Activated naive CD8-positive, alpha-beta T cell treated with anti-CD3 and anti-CD28 coated beads, Interleukin-2, amount 50 U/mL, for 24 hours (primary cell): ENCODE measurements at regions not wholly inside any gene's neighbourhood (a gene's known extent, or its start where the extent isn't known, plus 50 kb on each side); places are given as distances from the start of the nearest gene placed in this dataset.

Experiments used
- ATAC-seq: fragments of 150-1000 bp; cut with Tn5 transposase; one replicate; pipeline ENCODE4 v1.10.0; 2021
- DNase-seq: peaks from one replicate; pipeline ENCODE4 v3.0.0; 2021
- H3K27ac Mint-ChIP-seq: one replicate; pipeline ENCODE4 v1.8.0; 2021; ENCODE audit warnings: mild to moderate bottlenecking, mixed read lengths
- H3K27me3 Mint-ChIP-seq: one replicate; pipeline ENCODE4 v1.8.0; 2021; ENCODE audit warnings: mixed read lengths
- H3K36me3 Mint-ChIP-seq: one replicate; pipeline ENCODE4 v1.8.0; 2021; ENCODE audit warnings: low read depth, mixed read lengths
- H3K4me1 Mint-ChIP-seq: one replicate; pipeline ENCODE4 v1.8.0; 2021; ENCODE audit warnings: mixed read lengths
- H3K4me3 Mint-ChIP-seq: one replicate; pipeline ENCODE4 v1.8.0; 2021; ENCODE audit warnings: mild to moderate bottlenecking, moderate library complexity, mixed read lengths
- H3K9me3 Mint-ChIP-seq: one replicate; pipeline ENCODE4 v1.8.0; 2021; ENCODE audit warnings: mixed read lengths

GRCh38 chr3:16089521-16089920, 85.0 kb upstream of the GALNT15 start:
- ATAC-seq (no peak), DNase-seq (no peak)
- Mint-ChIP-seq H3K36me3 (no peaks in the 10 kb centered on the region), H3K27me3 (peaks cover 2% of the 10 kb centered on the region), H3K9me3 (no peaks in the 10 kb centered on the region), H3K27ac (no peak overlapping the region), H3K4me3 (no peak overlapping the region), H3K4me1 (no peaks in the 10 kb centered on the region)

- H3K4me3 Mint-ChIP-seq = no peak overlapping the region
- no peaks in the 10 kb centered on the region for H3K9me3 Mint-ChIP-seq
- H3K36me3 Mint-ChIP-seq = no peaks in the 10 kb centered on the region
- H3K4me1 Mint-ChIP-seq = no peaks in the 10 kb centered on the region
- H3K27me3 Mint-ChIP-seq = peaks cover 2% of the 10 kb centered on the region
- ATAC-seq (no peak), DNase-seq (no peak)
- no peak overlapping the region for H3K27ac Mint-ChIP-seq
Measured at GRCh38 chr3:16090024-16090423, 84.5 kb upstream of the GALNT15 start.

- Mint-ChIP-seq H3K27ac (no peak overlapping the region), H3K4me3 (no peak overlapping the region), H3K9me3 (no peaks in the 10 kb centered on the region), H3K4me1 (no peaks in the 10 kb centered on the region), H3K27me3 (peaks cover 6% of the 10 kb centered on the region), H3K36me3 (no peaks in the 10 kb centered on the region)
- DNase-seq (no peak), ATAC-seq (no peak)
Measured at GRCh38 chr3:16090706-16091105, 83.8 kb upstream of the GALNT15 start.

GRCh38 chr3:16092923-16093322, 81.6 kb upstream of the GALNT15 start:
- Mint-ChIP-seq H3K27me3 (peaks cover 6% of the 10 kb centered on the region), H3K4me1 (no peaks in the 10 kb centered on the region), H3K4me3 (no peak overlapping the region), H3K36me3 (no peaks in the 10 kb centered on the region), H3K9me3 (no peaks in the 10 kb centered on the region), H3K27ac (no peak overlapping the region)
- DNase-seq = no peak
- no peak for ATAC-seq

GRCh38 chr3:16101295-16102186, 72.9 kb upstream of the GALNT15 start:
- ATAC-seq = no peak
- H3K4me1 Mint-ChIP-seq = peaks cover 6% of the 10 kb centered on the region
- H3K27me3 Mint-ChIP-seq = peaks cover 3% of the 10 kb centered on the region
- no peak overlapping the region for H3K27ac Mint-ChIP-seq
- DNase-seq = no peak
- H3K9me3 Mint-ChIP-seq = peaks cover 5% of the 10 kb centered on the region
- peaks cover 1% of the 10 kb centered on the region for H3K36me3 Mint-ChIP-seq
- H3K4me3 Mint-ChIP-seq = no peak overlapping the region

GRCh38 chr3:16102187-16102561, 72.3 kb upstream of the GALNT15 start:
- no peak overlapping the region for H3K4me3 Mint-ChIP-seq
- peaks cover 6% of the 10 kb centered on the region for H3K4me1 Mint-ChIP-seq
- ATAC-seq = no peak
- no peak for DNase-seq
- H3K9me3 Mint-ChIP-seq = peaks cover 5% of the 10 kb centered on the region
- H3K36me3 Mint-ChIP-seq = peaks cover 1% of the 10 kb centered on the region
- H3K27ac Mint-ChIP-seq = no peak overlapping the region
- H3K27me3 Mint-ChIP-seq = peaks cover 3% of the 10 kb centered on the region

- DNase-seq = no peak
- Mint-ChIP-seq H3K4me1 (peaks cover 6% of the 10 kb centered on the region), H3K4me3 (no peak overlapping the region), H3K9me3 (peaks cover 5% of the 10 kb centered on the region), H3K27me3 (peaks cover 3% of the 10 kb centered on the region), H3K36me3 (peaks cover 1% of the 10 kb centered on the region), H3K27ac (no peak overlapping the region)
- ATAC-seq = no peak
Measured at GRCh38 chr3:16102905-16103364, 71.5 kb upstream of the GALNT15 start.

GRCh38 chr3:16103472-16103871, 71.0 kb upstream of the GALNT15 start:
- Mint-ChIP-seq H3K27ac (no peak overlapping the region), H3K4me1 (peaks cover 6% of the 10 kb centered on the region), H3K36me3 (peaks cover 1% of the 10 kb centered on the region), H3K4me3 (no peak overlapping the region), H3K9me3 (peaks cover 5% of the 10 kb centered on the region), H3K27me3 (peaks cover 3% of the 10 kb centered on the region)
- DNase-seq = no peak
- ATAC-seq = no peak

- H3K4me3 Mint-ChIP-seq = no peak overlapping the region
- H3K9me3 Mint-ChIP-seq = peaks cover 5% of the 10 kb centered on the region
- peaks cover 6% of the 10 kb centered on the region for H3K4me1 Mint-ChIP-seq
- H3K27me3 Mint-ChIP-seq = peaks cover 3% of the 10 kb centered on the region
- H3K36me3 Mint-ChIP-seq = peaks cover 1% of the 10 kb centered on the region
- DNase-seq (no peak), ATAC-seq (no peak)
- H3K27ac Mint-ChIP-seq = no peak overlapping the region
Measured at GRCh38 chr3:16104156-16104555, 70.3 kb upstream of the GALNT15 start.

- H3K27ac Mint-ChIP-seq = no peak overlapping the region
- H3K4me3 Mint-ChIP-seq = no peak overlapping the region
- peaks cover 5% of the 10 kb centered on the region for H3K9me3 Mint-ChIP-seq
Measured at GRCh38 chr3:16106050-16106449, 68.4 kb upstream of the GALNT15 start.

GRCh38 chr3:16108424-16108823, 66.1 kb upstream of the GALNT15 start:
- Mint-ChIP-seq H3K4me3 (no peak overlapping the region), H3K9me3 (peaks cover 4% of the 10 kb centered on the region), H3K4me1 (no peaks in the 10 kb centered on the region), H3K36me3 (no peaks in the 10 kb centered on the region), H3K27ac (no peak overlapping the region), H3K27me3 (peaks cover 3% of the 10 kb centered on the region)
- ATAC-seq (no peak), DNase-seq (no peak)

More at GRCh38 chr3:16106050-16106449, 68.4 kb upstream of the GALNT15 start:
- ATAC-seq (no peak), DNase-seq (no peak)
- H3K4me1 Mint-ChIP-seq = peaks cover 6% of the 10 kb centered on the region
- peaks cover 3% of the 10 kb centered on the region for H3K27me3 Mint-ChIP-seq
- H3K36me3 Mint-ChIP-seq = peaks cover 1% of the 10 kb centered on the region

- Mint-ChIP-seq H3K27me3 (peaks cover 2% of the 10 kb centered on the region), H3K4me3 (no peak overlapping the region), H3K36me3 (no peaks in the 10 kb centered on the region), H3K27ac (no peak overlapping the region), H3K4me1 (no peaks in the 10 kb centered on the region), H3K9me3 (peaks cover 4% of the 10 kb centered on the region)
- ATAC-seq (no peak), DNase-seq (no peak)
Measured at GRCh38 chr3:16109929-16110328, 64.6 kb upstream of the GALNT15 start.

- Mint-ChIP-seq H3K36me3 (no peaks in the 10 kb centered on the region), H3K27ac (no peak overlapping the region), H3K9me3 (peaks cover 4% of the 10 kb centered on the region), H3K4me3 (no peak overlapping the region), H3K4me1 (no peaks in the 10 kb centered on the region), H3K27me3 (no peaks in the 10 kb centered on the region)
- ATAC-seq = no peak
- DNase-seq = no peak
Measured at GRCh38 chr3:16112910-16113504, 61.5 kb upstream of the GALNT15 start.

GRCh38 chr3:16113704-16114103, 60.8 kb upstream of the GALNT15 start:
- DNase-seq (no peak), ATAC-seq (peak; percentile 62)
- Mint-ChIP-seq H3K36me3 (no peaks in the 10 kb centered on the region), H3K27ac (no peak overlapping the region), H3K27me3 (no peaks in the 10 kb centered on the region), H3K4me1 (no peaks in the 10 kb centered on the region), H3K4me3 (no peak overlapping the region), H3K9me3 (peaks cover 4% of the 10 kb centered on the region)

- H3K4me1 Mint-ChIP-seq = no peaks in the 10 kb centered on the region
- no peak for ATAC-seq
- H3K4me3 Mint-ChIP-seq = no peak overlapping the region
- no peaks in the 10 kb centered on the region for H3K27me3 Mint-ChIP-seq
- no peak overlapping the region for H3K27ac Mint-ChIP-seq
- H3K36me3 Mint-ChIP-seq = no peaks in the 10 kb centered on the region
- H3K9me3 Mint-ChIP-seq = peaks cover 4% of the 10 kb centered on the region
- no peak for DNase-seq
Measured at GRCh38 chr3:16114429-16114828, 60.1 kb upstream of the GALNT15 start.
